ENCODE measurements at regions not wholly inside any gene's neighbourhood (a gene's known extent, or its start where the extent isn't known, plus 50 kb on each side); places are given as distances from the start of the nearest gene placed in this dataset.

GRCh38 chr14:89491711-89492381 is 74.8 kb upstream of the FOXN3 start:
- no peaks in the 10 kb centered on the region for H3K9me3 ChIP-seq (ENCODE audit: control insufficient read depth, low read length)
- no peak overlapping the region for H3K4me3 ChIP-seq (ENCODE audit: low read depth, low read length)
- H3K27ac ChIP-seq: no peak overlapping the region
- no peaks in the 10 kb centered on the region for H3K36me3 ChIP-seq (ENCODE audit: control insufficient read depth, insufficient read depth, low read length)
- no peak overlapping the region for H3K9ac ChIP-seq
- H3K4me2 ChIP-seq (ENCODE audit: low read length): no peak overlapping the region
- H2AFZ ChIP-seq: no peak overlapping the region
- peaks cover 16% of the 10 kb centered on the region for H3K4me1 ChIP-seq
- no peak for TF ChIP-seq CTCF (IDR thresholded peaks at IDR 0.05)
- H3K27me3 ChIP-seq (ENCODE audit: control insufficient read depth, insufficient read depth, low read length): no peaks in the 10 kb centered on the region
- peaks cover 19% of the 10 kb centered on the region for H3K79me2 ChIP-seq

GRCh38 chr14:89490466-89490865 is 73.4 kb upstream of the FOXN3 start:
- Histone ChIP-seq H3K79me2 (peaks cover 33% of the 10 kb centered on the region), H3K9ac (no peak overlapping the region), H3K27me3 (ENCODE audit: control insufficient read depth, insufficient read depth, low read length) (no peaks in the 10 kb centered on the region), H2AFZ (no peak overlapping the region), H3K4me2 (ENCODE audit: low read length) (no peak overlapping the region), H3K9me3 (ENCODE audit: control insufficient read depth, low read length) (no peaks in the 10 kb centered on the region), H3K27ac (no peak overlapping the region), H3K4me3 (ENCODE audit: low read depth, low read length) (no peak overlapping the region), H3K36me3 (ENCODE audit: control insufficient read depth, insufficient read depth, low read length) (no peaks in the 10 kb centered on the region), H3K4me1 (peaks cover 16% of the 10 kb centered on the region)
- TF ChIP-seq CTCF (IDR thresholded peaks at IDR 0.05): no peak

GRCh38 chr14:89489761-89490437 is 72.9 kb upstream of the FOXN3 start:
- Histone ChIP-seq H3K27ac (no peak overlapping the region), H3K27me3 (ENCODE audit: control insufficient read depth, insufficient read depth, low read length) (no peaks in the 10 kb centered on the region), H2AFZ (no peak overlapping the region), H3K9ac (no peak overlapping the region), H3K4me1 (peaks cover 16% of the 10 kb centered on the region), H3K36me3 (ENCODE audit: control insufficient read depth, insufficient read depth, low read length) (no peaks in the 10 kb centered on the region), H3K4me3 (ENCODE audit: low read depth, low read length) (peak overlapping the region; percentile 3), H3K79me2 (peaks cover 37% of the 10 kb centered on the region), H3K9me3 (ENCODE audit: control insufficient read depth, low read length) (no peaks in the 10 kb centered on the region), H3K4me2 (ENCODE audit: low read length) (peak overlapping the region; percentile 41)
- no peak for TF ChIP-seq CTCF (IDR thresholded peaks at IDR 0.05)

- no peak overlapping the region for H3K4me2 ChIP-seq (ENCODE audit: low read length)
- no peak overlapping the region for H3K9ac ChIP-seq
- H3K4me3 ChIP-seq (ENCODE audit: low read depth, low read length): no peak overlapping the region
- no peaks in the 10 kb centered on the region for H3K36me3 ChIP-seq (ENCODE audit: control insufficient read depth, insufficient read depth, low read length)
- TF ChIP-seq CTCF (IDR thresholded peaks at IDR 0.05): no peak
- H3K27me3 ChIP-seq (ENCODE audit: control insufficient read depth, insufficient read depth, low read length): no peaks in the 10 kb centered on the region
- no peak overlapping the region for H3K27ac ChIP-seq
- H2AFZ ChIP-seq: no peak overlapping the region
- H3K9me3 ChIP-seq (ENCODE audit: control insufficient read depth, low read length): no peaks in the 10 kb centered on the region
- H3K4me1 ChIP-seq: peaks cover 5% of the 10 kb centered on the region
- peaks cover 48% of the 10 kb centered on the region for H3K79me2 ChIP-seq
Observed at GRCh38 chr14:89486961-89487360, 69.9 kb upstream of the FOXN3 start.

- Histone ChIP-seq H3K36me3 (ENCODE audit: control insufficient read depth, insufficient read depth, low read length) (no peaks in the 10 kb centered on the region), H2AFZ (no peak overlapping the region), H3K9me3 (ENCODE audit: control insufficient read depth, low read length) (no peaks in the 10 kb centered on the region), H3K27ac (no peak overlapping the region), H3K4me1 (peaks cover 5% of the 10 kb centered on the region), H3K9ac (no peak overlapping the region), H3K27me3 (ENCODE audit: control insufficient read depth, insufficient read depth, low read length) (no peaks in the 10 kb centered on the region), H3K4me3 (ENCODE audit: low read depth, low read length) (no peak overlapping the region), H3K4me2 (ENCODE audit: low read length) (no peak overlapping the region), H3K79me2 (peaks cover 48% of the 10 kb centered on the region)
- no peak for TF ChIP-seq CTCF (IDR thresholded peaks at IDR 0.05)
Observed at GRCh38 chr14:89486505-89486904, 69.5 kb upstream of the FOXN3 start.
